MG63 (cell line): ENCODE measurements at regions not wholly inside any gene's neighbourhood (a gene's known extent, or its start where the extent isn't known, plus 50 kb on each side); places are given as distances from the start of the nearest gene placed in this dataset.
"Not testable (repeated sequence)": the region's sequence is repeated elsewhere in the genome, so short reads cannot be mapped to it uniquely, and the experiment has no call there.

Experiments
- DNase-seq: peaks from one replicate; pipeline ENCODE4 v3.0.0-alpha.2; 2020
- H3K27me3 ChIP-seq: fragments of 250-450 bp; sonication (Bioruptor Pico); 2 replicates; pipeline ENCODE4 v1.5.1; 2020; ENCODE audit warnings: mild to moderate bottlenecking, moderate library complexity
- H3K36me3 ChIP-seq: fragments of 250-450 bp; sonication (Bioruptor Pico); 2 replicates; pipeline ENCODE4 v1.5.1; 2020; ENCODE audit warnings: mild to moderate bottlenecking, moderate library complexity
- H3K4me3 ChIP-seq: fragments of 250-450 bp; sonication (Bioruptor Pico); 2 replicates; pipeline ENCODE4 v1.5.1; 2020; ENCODE audit warnings: mild to moderate bottlenecking, moderate library complexity
- H3K9me3 ChIP-seq: fragments of 250-450 bp; sonication (Bioruptor Pico); 2 replicates; pipeline ENCODE4 v1.5.1; 2020; ENCODE audit warnings: mild to moderate bottlenecking, moderate library complexity

DNA sequence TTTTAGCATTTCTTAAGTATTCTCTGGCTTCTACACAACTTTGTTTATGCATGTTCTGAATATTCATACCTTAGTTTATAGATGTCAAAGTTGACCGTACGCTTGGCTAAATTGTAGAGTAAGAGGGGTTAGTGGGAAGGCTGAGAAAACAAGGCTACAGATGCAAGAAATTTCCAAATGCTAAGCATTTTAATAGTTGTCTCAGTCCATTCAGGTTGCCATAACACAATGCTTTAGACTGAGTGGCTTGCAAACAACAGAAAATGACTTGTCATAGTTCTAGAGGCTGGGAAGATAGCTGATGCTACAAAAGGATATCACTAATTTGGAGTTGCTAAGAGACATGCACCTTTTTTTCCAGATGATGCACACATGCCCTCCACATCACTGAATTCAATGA lies 53.0 kb upstream of the C1QTNF3 start:
- DNase-seq, H3K4me3 ChIP-seq, H3K36me3 ChIP-seq, H3K27me3 ChIP-seq, H3K9me3 ChIP-seq: not testable (repeated sequence)

DNA sequence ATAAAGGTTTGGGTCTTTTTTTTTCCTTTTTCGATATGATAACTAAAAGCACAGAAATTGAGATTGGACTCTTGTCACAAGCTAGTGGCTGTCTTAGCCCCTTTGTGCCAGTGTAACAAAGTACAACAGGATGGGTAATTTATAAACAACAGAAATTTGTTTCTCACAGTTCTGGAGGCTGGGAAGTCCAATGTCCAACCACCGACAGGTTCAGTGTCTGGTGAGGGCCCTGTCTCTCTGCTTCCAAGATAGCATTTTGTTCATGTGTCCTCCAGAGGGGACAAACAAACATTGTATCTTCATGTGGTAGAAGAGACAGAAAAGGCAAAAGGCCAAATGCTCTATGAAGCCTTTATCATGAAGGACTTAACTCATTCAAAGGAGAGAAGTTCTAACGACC lies 56.9 kb upstream of the C1QTNF3 start:
- not testable (repeated sequence) for H3K27me3 ChIP-seq, H3K9me3 ChIP-seq, DNase-seq, H3K4me3 ChIP-seq, H3K36me3 ChIP-seq

DNA sequence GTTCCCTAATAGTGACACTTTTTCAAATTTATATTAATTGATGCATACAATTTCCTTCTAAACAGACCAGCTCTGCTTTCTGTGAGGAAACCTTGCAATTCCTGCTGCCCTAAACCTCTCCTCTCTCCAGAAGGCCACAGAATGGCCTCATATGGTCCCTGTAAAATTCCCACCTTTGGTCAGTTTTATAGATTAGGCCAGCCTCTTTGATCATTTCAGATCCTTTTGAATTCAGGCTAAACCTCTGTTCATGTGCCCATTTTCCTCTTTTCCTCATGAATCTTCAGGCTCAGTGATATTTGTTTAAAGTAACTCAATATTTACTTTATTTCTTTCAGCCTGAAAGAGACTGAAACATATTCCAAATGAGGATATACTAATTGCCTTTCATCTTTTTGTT lies 58.6 kb upstream of the C1QTNF3 start:
- not testable (repeated sequence) for H3K9me3 ChIP-seq, DNase-seq, H3K4me3 ChIP-seq, H3K36me3 ChIP-seq, H3K27me3 ChIP-seq

DNA sequence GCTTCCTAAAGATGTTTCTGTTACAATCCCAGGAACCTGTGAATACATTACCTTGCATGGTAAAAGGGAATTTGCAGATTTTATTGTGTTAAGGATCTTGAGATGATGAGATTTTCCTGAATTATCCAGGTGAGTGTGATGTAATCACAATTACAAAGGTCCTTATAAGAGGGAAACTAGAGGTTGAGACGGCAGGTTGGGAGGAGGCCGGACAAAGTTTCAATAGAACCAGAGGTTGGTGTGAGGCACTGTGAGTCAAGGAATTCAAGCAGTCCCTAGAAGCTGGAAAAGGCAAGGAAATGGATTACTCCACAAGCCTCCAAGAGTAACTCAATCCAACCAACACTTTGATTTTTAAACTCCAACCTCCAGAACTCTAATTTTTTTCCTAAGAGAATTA lies 65.9 kb upstream of the C1QTNF3 start:
- not testable (repeated sequence) for DNase-seq, H3K36me3 ChIP-seq, H3K4me3 ChIP-seq, H3K9me3 ChIP-seq, H3K27me3 ChIP-seq

DNA sequence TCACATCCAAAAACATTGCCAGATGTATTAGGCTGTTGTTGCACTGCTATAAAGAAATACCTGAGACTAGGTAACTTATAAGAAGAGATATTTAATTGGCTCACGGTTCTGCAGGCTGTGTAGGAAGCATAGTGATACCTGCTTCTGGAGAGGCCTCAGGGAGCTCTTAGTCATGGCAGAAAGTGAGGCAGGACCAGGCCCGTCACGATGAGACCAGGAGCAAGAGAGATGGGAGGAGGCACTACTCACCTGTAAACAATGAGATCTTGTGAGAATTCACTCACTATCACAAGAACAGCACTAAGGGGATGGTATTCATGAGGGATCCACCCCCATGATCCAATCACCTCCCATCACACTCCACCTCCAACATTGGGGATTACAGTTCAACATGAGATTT lies 81.3 kb upstream of the C1QTNF3 start:
- not testable (repeated sequence) for H3K36me3 ChIP-seq, DNase-seq, H3K27me3 ChIP-seq, H3K4me3 ChIP-seq, H3K9me3 ChIP-seq

DNA sequence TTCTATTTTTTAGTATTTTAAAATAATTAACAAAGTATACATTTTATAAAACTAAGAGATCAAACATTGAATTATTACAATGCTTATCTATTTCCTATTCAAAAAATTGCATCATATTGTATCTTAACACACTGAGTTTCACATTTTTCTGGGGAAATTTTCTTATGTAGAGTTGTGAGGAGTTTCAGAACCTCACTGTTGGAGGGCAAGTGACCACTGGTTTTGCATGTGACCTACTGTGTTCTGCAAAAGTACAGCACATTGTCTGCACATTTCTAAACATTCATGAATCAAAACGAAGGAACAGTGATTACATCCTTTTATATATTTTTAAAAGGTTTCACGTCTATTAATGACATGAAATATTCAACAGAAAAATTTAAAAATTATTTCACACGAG lies 82.3 kb upstream of the C1QTNF3 start:
- not testable (repeated sequence) for H3K36me3 ChIP-seq

GRCh38 chr5:34126741-34127140 lies 83.7 kb upstream of the C1QTNF3 start:
- not testable (repeated sequence) for H3K36me3 ChIP-seq, H3K9me3 ChIP-seq, DNase-seq

More for the DNA sequence above, 82.3 kb upstream of the C1QTNF3 start:
- H3K27me3 ChIP-seq, H3K4me3 ChIP-seq, DNase-seq, H3K9me3 ChIP-seq: not testable (repeated sequence)

DNA sequence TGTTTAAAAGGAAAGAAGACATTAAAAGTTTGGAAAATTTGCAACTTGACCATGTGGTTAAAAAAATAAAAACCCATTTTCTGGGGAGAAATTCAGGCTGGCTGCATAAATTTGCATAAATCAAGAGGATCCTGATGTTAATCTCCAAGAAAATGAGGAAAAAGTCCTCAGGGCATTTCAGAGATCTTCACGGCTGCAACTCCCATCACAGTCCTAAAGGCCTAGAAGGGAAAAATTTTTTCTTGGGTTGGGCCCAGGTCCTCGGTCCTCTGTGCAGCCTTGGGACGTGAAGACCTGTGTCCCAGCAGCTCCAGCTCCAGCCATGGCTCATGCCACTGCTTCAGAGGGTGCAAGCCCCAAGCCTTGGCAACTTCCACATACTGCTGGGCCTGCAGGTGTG lies 84.8 kb upstream of the C1QTNF3 start:
- H3K36me3 ChIP-seq, H3K27me3 ChIP-seq, H3K9me3 ChIP-seq, DNase-seq, H3K4me3 ChIP-seq: not testable (repeated sequence)

More at GRCh38 chr5:34126741-34127140, 83.7 kb upstream of the C1QTNF3 start:
- H3K4me3 ChIP-seq, H3K27me3 ChIP-seq: not testable (repeated sequence)

- DNase-seq, H3K4me3 ChIP-seq, H3K27me3 ChIP-seq, H3K9me3 ChIP-seq, H3K36me3 ChIP-seq: not testable (repeated sequence)
Measured at GRCh38 chr5:34128890-34129289, 85.9 kb upstream of the C1QTNF3 start.

DNA sequence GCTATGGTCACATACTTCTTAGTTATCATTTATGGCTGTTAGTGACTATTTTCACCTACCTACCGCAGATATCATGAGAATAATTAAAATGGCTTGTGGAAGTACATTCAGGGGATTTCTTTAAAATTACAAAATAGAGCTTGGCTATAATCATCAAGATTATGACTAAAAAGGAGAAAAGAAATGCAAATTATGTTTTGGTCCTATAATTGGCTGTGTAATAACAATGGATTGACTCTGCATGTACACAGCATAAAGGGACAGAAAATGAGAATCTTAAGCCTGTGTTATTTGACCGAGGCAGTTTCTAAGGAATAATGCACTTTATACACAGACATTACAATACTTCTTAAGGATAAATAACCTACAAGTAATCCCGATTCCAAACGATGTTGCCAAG lies 112.0 kb upstream of the C1QTNF3 start:
- H3K9me3 ChIP-seq, DNase-seq, H3K4me3 ChIP-seq, H3K27me3 ChIP-seq, H3K36me3 ChIP-seq: not testable (repeated sequence)

DNA sequence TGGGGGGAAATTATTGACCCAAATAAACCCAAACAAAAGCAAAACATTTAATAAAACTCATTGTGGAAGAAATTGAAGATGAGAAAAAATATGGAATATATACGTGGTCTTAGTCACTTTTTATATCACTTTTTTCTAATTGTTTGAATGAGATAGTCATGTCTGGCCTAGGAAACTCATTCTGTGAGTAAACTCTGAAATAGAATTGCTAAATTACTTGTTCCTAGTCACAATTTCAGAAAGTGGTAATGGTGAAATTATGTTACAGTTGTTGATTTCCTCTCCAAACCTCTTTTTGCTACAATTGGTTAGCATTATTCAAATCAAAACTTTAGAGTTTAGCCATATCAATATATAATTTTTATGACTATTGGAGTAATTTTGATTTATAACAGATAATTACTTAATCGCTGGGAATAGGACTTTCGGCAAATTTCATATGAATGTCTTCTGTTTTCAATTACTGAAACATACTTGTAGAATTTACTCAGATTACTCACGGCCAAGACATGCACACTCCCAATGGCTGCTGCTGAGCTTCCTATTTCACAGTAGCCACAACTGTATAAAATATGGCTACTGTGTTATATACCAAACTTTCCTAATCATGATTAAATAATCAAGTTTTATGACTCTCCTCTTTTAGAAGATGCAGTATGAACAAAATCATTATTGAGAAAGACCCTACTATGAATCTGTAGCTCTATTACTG lies 113.8 kb upstream of the C1QTNF3 start:
- H3K9me3 ChIP-seq, H3K4me3 ChIP-seq, H3K27me3 ChIP-seq, H3K36me3 ChIP-seq, DNase-seq: not testable (repeated sequence)

GRCh38 chr5:34160904-34161303 lies 117.9 kb upstream of the C1QTNF3 start:
- H3K9me3 ChIP-seq, H3K4me3 ChIP-seq, H3K27me3 ChIP-seq, H3K36me3 ChIP-seq: not testable (repeated sequence)
- peak; percentile 25 for DNase-seq

DNA sequence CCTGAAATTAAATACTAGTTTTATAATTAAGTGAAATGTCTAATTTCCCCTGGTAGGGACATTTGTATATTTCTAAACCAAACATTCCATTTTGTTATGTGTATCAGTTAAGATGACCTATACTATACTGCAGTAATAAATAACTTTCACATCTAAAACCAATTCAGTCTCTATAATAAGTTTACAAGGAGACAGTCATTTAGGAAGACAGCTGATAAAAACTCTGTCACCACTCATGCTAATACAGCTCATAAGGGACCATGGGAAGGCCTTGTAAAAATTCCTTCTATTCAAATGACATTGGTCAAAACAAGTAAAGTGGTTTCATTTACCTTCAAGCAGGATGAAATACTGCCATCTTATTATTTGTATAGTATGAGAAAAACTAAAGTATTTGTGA lies 128.4 kb upstream of the C1QTNF3 start:
- not testable (repeated sequence) for H3K36me3 ChIP-seq, H3K27me3 ChIP-seq, DNase-seq, H3K4me3 ChIP-seq, H3K9me3 ChIP-seq

DNA sequence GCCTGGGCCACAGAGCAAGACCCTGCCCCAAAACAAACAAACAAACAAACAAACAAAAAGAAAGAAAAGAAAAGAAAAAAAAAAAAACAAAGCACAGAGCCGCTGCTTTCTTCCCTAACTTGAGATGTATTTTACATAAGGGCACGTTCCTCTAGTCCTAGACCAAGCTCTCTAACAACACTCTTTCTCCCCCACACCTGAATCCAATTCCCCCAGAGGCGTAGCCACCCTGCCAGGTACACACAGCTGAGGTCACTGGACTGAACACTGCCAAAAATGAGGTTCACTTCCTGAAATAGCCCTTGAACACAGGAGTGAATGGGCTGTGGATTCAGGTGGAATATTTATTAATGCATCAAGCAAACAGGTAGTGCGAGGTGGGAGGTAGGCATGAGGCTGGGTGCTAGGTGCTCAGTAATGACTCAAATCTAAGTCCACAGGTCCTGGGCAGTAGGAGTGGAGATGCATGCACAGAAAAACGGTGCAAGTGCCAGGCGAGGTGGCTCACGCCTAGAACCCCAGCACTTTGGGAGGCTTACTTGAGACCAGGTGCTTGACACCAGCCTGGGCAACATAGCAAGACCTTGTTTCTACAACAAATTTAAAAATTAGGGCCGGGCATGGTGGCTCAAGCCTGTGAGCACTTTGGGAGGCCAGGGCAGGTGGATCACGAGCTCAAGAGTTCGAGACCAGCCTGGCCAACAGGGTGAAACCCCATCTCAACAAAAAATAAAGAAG lies 136.6 kb upstream of the C1QTNF3 start:
- not testable (repeated sequence) for H3K4me3 ChIP-seq, H3K9me3 ChIP-seq, H3K36me3 ChIP-seq, H3K27me3 ChIP-seq, DNase-seq

GRCh38 chr5:34180225-34180624 lies 137.2 kb upstream of the C1QTNF3 start:
- H3K36me3 ChIP-seq, H3K4me3 ChIP-seq, H3K27me3 ChIP-seq, DNase-seq, H3K9me3 ChIP-seq: not testable (repeated sequence)

- H3K27me3 ChIP-seq, H3K9me3 ChIP-seq, H3K4me3 ChIP-seq, H3K36me3 ChIP-seq: not testable (repeated sequence)
- DNase-seq = peak; percentile 16
Measured at GRCh38 chr5:34180940-34181614, 138.1 kb upstream of the C1QTNF3 start.

- H3K9me3 ChIP-seq, DNase-seq, H3K27me3 ChIP-seq, H3K4me3 ChIP-seq, H3K36me3 ChIP-seq: not testable (repeated sequence)
Measured at GRCh38 chr5:34185005-34185404, 142.0 kb upstream of the C1QTNF3 start.

GRCh38 chr5:34185572-34185971 lies 142.6 kb upstream of the C1QTNF3 start:
- not testable (repeated sequence) for H3K9me3 ChIP-seq, H3K4me3 ChIP-seq, H3K27me3 ChIP-seq, H3K36me3 ChIP-seq, DNase-seq
